GM21619 (cell line): ENCODE measurements at regions not wholly inside any gene's neighbourhood (a gene's known extent, or its start where the extent isn't known, plus 50 kb on each side); places are given as distances from the start of the nearest gene placed in this dataset.
"Not testable (repeated sequence)": the region's sequence is repeated elsewhere in the genome, so short reads cannot be mapped to it uniquely, and the experiment has no call there.

ENCODE experiments used
- ATAC-seq: cut with Tn5 transposase; IDR thresholded peaks from one replicate; pipeline ENCODE4 v1.9.1; 2021; ENCODE audit not compliant: unreplicated experiment

DNA sequence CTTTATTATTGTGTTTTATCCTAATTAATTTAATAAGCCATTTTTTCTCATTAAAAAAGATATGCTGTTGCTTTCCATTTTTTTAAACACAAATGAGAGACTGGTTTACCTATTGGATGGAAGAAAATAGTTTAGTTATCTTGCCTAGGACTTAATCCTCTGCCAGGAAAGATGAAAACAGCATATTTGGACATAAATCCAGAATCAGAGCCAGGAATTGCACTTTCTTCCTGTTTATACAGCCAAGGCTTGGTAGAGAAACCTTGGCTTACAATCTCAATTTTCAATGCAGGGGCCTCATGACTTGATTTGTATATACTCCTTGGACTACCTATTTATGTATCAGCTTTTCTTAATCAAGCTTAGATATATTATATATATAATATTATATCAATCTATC lies 618.8 kb upstream of the SEMA3D start:
- no peak for ATAC-seq

DNA sequence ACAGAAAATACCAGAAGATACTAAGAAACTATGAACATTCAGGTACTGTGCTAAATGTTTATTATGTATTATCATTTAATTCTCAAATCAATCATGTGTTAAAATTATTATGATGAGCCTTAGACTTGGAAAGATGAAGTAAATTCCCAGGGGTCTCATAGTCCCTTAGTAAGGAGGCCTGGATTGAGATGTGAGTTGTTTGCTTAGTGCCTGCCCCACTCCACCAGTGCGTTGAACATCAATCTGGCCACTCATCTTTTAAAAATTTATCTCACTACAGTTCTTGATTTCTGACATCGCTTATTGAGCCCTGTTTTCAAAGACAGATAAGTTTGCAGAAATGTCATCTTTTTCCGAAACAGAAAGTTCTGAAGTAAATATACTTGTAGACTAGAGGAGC lies 618.4 kb upstream of the SEMA3D start:
- no peak for ATAC-seq

DNA sequence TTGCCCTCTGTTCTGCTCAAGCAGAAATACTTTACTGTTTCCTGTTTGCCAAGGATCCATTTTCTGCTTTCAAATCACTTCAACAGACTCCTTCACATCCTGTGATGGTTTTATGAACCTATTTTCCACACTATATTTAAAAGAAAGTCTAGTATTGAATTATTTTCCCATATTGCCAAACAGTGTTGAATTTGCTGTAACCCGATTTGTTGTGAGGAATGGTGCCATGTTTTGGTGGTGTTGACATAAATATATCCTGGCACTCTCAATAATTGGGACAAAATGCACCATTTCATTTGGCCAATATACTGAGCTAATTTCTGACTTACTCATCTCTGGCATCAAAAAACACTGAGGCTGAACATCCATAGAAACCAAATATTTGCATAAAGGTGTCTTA lies 615.4 kb upstream of the SEMA3D start:
- ATAC-seq, result no peak

DNA sequence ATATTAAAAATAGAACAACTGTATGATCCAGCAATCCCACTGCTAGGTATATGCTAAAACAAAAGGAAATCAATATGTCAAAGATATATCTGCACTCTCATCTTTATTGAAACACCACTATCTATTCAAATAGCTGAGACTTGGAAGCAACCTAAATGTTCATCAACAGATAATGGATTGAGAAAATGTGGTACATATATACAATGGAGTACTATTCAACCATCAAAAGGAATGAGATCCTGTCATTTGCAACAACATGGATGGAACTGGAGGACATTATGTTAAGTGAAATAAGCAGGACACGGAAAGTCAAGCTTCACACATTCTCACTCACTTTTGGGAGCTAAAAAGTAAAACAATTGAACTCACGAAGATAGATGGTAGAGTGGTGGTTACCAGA lies 610.1 kb upstream of the SEMA3D start:
- no peak for ATAC-seq

DNA sequence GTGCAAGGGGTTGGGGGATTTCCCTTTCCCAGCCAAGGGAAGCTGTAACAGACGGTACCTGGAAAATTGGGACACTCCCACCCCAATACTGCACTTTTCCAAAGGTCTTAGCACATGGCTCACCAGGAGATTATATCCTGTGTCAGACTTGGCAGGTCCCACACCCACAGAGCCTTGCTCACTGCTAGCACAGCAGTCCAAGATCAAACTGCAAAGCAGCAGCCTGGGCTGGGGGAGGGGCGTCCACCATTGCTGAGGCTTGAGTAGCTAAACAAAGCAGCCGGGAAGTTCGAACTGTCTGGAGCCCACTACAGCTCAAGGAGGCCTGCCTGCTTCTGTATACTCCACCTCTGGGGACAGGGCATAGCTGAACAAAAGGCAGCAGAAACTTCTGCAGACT lies 604.2 kb upstream of the SEMA3D start:
- ATAC-seq, result not testable (repeated sequence)

DNA sequence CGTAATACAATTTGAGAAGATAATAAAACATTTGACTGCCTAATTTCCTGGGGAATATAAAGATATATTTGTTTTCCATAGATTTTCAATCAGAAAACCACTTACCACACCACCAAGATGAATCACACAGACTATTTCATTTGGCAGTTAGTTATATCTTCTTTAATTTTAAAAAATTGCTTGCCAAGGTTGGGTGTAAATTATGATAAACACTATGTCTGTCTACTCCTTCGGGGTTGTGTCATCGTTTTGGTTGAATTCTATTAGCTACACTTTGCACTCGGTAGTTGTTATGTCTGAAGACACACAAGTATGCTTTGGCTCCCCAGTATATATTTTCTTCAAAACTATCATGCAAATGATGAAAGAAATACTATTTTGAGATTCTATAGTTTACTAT lies 594.8 kb upstream of the SEMA3D start:
- ATAC-seq, result no peak

DNA sequence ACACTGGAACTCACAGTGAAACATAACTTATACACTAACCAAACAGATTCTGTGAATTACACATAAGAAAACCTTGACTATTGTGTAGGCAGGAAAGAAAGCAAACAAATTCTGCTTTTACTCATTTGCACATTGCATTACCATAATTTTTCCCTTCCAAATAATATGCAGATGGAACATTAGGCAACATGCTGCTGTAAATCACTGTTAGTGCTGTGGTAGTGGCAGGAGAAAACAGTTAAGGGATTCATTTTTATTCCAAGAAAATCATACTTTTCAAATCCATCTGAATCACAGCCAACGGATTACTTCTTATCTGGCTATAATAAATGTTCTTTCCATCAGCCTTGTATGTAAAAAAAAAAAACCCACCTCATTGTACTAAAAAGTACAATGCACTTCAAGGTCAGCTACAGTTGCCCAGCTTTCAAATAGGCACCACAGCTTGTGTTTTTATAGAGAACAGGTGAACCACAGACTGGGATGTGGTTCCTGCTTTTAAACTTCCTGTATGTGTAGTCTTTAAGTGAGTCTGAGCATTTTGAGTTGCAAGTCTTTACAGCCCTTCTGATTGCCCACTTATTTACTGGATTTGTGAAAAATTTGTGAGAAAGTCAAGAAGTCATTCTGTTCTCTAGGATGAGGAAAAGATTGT lies 590.0 kb upstream of the SEMA3D start:
- no peak for ATAC-seq

DNA sequence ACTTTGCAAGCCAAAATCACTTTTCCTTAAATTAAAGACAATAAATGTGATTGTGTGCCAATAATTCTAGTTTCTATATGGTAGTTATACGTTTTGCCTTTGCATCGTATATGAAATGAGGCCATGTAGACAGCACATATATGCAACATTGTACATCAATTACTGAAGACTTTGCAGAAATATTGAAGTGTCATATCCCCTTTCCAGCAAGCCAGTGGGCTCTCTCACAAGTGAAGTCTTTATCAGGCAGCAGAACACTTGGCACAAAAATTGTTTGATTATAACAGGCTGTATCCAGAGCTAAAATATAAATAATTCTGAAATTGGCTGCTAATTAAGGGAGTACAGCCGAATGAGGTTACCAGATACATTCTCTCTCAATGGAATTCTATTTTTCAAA lies 588.6 kb upstream of the SEMA3D start:
- no peak for ATAC-seq

DNA sequence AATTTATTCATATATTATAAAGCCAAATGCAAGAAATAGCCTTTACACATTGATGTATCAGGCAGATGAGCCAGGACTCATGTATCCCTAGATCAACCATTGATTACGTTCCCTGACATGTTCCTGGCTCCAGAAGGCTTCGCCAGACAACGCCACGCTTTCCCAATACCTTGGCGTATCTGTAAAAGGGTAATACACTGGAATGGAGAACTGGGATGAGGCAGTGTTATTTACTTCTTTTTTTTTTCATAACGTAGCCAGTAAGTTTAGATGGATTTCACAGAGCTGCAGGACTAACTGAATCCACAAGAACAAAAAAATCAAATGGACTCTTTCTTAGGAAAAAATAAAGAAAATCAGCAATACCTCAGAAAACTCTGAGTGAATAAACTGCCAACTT lies 588.1 kb upstream of the SEMA3D start:
- ATAC-seq, result no peak

DNA sequence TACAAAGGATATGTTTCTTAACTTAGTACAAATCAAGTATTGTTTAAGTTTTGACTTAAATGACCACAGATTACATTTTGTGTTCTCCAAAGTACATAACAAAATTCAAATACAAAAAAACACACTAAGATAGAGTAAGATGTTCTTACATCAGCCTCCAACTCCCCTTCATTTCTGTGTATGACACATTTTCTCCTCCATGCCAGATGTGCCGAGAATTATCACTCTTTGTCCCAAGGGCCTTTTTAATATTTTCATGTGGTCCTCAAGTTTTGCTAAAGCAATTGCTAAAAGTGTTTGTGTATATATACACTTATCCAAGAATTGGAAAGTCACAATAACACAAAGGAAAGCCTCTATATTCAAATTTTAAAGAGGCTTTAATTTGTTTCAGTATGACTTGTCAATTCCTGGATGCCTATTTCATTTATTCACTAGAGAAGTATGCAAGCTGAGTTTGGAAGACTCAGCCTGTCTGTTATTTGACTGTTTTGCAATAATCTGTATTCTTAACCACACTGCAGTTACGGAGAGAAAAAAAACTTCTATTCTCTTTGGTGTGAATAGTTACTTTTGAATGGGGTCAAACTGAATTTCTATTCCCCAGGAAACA lies 586.4 kb upstream of the SEMA3D start:
- no peak for ATAC-seq

DNA sequence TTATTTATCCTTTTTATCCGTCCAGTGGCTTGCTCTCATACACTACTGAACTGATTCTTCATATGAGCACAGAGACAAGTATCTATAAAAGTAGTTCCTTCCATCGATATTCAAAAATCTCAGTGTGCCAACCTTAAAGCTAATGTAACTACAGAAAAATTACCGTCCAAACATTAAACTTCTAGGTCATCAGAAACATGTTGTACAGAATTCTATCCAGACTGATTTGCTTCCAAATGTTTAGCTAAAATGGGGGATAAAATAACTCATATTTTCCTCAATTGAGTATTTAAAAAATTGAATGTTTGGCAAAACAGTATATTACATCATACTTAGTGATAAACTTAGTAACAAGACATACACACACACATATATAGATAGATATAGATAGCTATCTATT lies 584.7 kb upstream of the SEMA3D start:
- ATAC-seq, result no peak

DNA sequence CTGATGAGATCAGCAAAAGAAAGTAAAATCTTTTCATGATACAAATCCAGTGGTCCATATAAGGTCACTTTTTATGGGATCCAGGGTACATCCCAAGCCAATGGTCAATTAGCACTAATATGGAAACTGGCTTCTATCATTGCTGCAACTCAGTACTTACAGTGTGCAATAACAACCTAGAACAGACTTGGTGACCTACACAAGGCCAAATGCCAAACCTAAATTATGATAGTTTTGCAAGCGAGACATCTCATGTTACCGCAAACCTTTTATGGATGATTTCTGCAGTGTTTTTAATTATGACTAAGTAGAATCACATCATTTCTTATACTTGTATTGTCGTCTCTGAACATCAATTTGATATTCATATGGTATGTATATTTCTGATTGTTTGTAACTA lies 583.5 kb upstream of the SEMA3D start:
- ATAC-seq, result no peak

DNA sequence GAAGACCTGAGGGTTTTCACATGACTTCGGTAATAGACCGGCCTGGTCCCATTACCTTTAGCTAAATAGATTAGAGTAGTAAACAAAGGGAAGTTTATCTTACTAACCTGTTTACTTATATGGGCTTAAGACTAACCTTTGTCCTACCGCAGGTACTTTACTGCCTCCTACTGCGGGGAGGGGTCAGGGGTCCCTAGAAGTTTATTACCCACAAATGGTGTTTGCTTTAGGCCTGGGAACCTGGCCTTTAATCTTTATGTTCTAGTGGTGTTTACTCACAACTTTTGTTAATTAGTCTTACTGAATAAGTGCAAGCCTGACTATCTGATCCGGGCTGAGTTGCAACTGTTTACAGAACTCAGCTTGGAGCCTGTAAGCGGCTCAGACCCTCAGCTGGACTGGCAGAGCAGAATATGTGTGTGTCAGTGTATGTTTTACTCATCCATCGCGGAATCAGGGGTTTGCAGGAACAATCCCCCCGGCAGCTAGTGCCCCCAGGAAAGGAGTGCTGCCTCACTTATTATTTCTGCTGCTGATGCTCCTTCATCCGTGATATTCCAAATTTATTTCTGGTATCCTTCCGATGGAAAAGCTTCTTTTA lies 578.9 kb upstream of the SEMA3D start:
- no peak for ATAC-seq

DNA sequence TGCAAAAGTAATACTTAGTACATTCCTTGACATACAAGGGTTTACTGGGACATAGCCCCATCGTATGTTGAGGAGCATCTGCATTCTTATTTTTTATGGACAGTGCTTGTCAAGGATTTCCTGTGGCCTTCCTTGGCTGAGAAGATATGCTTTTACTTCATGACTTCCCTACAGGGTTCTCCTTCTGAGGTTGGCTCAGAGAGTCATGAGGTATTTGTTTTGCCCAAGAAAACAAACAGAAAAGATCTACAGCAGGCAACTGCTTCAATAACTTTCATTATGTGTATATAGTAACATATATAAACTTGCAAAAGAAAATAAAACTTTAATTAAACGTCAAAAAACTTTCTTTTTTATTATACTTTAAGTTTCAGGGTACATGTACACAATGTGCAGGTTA lies 577.2 kb upstream of the SEMA3D start:
- no peak for ATAC-seq

DNA sequence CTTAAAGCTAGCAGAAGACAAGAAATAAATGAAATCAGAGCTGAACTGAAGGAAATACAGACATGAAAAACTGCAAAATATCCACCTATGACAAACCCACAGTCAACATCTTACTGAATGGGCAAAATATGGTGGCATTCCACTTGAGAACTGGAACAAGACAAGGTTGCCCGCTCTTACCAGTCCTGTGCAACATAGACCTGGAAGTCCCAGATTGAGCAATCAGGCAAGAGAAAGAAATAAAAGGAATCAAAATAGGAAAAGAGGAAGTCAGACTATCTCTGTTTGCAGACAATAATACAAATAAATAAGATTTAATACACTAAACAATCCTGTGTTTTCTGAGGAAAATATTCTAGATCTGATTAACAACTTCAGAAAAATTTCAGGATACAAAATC lies 570.5 kb upstream of the SEMA3D start:
- ATAC-seq, result no peak

DNA sequence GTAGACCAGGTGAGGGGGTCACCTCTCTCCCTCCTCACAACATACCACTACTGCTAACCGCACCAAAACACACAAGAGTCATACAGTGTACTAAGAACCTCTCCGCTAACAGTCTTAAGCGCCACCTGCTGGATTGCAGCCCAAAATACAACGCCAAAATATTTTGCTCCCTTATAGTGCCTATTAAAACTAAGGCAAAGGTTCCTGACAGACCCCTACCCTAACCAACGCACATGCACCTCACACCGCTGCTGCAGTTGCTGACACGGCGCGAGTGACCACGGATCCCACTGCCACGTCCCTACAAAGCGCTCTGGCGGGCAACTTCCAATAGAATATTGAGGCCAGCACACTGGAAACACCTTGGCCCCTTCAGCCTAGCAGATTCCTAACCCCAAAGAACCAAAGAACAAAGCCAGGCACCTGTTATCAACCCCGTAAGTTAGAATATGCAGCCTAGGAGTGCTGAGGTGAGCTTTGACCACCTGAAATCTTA lies 563.6 kb upstream of the SEMA3D start:
- ATAC-seq, result peak; percentile 96

DNA sequence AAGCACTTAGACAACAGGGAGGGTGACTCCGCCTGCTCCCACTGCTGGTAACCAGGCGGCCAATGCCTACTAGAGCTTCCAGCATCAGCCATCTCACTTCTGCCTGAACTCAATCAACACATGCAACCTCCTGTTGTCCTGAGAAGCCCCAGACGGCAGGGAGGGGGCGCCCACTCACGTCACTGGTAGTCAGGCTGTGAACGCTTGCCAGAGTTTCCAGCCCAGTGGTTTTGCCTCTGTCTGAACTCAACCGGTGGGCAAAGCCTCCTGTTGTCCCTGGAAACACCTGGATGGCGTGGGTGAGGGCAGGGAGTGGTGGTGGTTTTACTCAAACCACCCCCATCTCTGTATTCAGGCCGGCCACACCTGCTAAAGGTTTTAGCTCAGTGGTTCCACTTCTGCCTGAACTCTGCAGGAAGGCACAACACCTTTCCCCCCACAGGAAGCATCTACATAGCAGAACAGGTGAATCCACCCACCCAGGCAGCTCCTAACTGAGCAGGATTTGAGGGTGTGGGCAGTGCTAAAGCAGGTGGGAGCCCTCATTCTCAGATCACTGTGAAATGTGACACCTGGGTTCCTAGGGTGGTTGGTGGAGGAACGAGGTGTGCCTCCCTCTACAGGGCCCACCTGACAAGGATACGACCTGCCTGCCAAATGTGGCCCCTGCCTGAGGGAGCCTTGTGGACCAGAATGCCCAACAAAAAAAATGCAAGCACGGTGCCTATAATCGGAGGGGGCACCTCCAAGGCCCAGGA lies 563.0 kb upstream of the SEMA3D start:
- peak; percentile 27 for ATAC-seq

DNA sequence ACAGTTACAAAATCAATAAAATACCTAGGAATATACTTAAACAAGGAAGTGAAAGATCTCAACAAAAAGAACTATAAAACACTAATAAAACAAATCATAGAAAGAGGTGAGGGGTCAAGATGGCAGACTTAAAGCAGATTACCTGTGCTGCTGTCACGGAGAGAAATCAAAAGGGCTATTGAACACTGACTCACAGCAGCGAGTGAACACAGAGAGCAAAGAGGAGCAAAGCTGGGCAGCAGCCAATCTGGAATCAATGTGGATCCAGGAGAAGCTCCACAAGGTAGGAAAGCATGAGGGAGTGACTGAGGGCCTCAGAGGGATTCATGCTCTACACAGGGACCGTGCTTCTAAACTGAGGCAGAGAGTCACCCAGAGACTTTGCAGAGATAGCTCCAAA lies 562.0 kb upstream of the SEMA3D start:
- no peak for ATAC-seq

DNA sequence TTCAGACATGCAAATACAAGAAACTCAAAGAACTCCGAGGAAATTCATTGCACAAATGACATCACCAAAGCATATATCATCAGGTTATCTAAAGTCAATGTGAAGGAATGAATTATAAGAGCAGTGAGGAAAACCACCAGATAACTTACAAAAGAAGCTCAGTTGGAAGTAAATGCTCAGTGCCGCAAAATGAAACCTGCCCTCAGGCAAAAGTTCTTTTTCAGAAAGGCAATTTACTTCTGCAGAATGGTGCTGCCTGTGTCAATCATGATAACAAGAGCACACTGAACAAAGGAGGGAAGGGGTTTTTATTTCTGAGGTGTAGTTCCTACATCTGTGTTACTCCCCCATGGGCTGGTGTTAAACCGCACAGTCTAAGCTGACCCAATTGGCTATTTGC lies 550.6 kb upstream of the SEMA3D start:
- ATAC-seq, result no peak

DNA sequence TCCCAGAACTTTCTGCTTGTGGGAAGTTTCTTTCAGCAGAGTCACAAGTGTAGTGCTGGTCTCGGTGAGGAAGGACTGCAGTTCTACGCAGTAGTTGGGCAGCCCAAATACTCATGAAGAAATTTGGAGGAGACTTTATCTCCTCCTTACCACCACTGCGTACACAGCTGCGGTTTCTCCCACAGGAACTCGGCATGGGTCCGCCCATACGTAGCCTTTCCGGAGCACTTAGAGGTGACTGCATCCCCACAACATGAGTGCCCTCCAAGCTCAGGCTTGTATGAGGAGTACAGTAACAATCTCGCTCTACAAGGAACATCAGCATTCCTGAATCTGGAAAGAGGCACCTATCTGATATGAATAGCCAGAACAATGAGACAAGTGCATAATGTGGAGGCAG lies 549.2 kb upstream of the SEMA3D start:
- ATAC-seq, result no peak

DNA sequence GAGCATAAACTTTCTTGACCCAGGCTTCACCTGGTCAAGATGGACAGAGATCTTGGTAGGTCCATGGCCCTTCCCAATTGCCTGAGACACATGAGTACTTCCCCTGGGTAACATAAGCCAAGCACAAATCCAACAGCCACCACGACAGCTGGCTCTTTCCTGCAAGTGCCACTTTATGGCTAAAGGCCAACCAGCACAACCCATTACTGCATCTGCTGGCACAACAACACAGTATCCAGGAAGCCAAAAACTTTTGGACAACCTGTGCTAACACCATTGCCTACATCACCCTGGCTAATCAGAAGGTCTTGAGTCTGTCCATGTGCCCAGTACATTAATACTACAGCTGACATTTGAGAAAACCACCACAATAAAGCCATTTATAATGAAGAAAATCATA lies 548.0 kb upstream of the SEMA3D start:
- no peak for ATAC-seq
